ENCODE measurements at regions not wholly inside any gene's neighbourhood (a gene's known extent, or its start where the extent isn't known, plus 50 kb on each side); places are given as distances from the start of the nearest gene placed in this dataset.

DNA sequence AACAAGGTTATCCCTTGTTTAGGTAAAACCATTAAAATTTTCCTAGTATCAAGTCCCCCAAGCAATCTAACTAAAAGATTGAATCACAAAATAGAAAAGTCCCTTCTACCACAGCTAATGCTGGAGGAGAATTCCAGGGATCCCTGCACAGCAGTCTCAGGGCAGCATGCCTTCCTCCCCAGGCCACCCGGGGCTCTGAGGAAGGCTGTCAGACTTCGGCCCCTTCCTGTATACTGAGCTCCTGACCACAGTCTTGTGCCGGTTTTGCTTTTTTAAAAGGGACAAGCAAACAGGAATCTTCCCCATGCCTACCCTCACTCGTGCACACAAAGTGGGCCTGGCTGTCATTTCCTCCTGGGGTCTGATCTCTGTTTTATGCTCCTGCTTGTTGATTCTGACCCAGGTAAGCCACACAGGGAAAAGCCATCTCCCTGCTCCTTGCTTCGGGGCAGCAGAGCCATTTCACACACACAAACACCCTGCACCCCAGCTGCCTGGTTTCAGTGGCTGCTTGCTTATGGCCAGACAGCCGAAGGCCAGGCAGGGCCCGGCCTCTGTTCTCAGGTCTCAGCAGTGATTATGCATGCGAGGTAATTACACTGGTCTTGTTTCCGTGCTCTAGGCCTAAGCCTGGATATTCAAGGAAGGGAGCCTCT is 211.9 kb downstream of the NXNL2 start:
- intact Hi-C loops (cut with micrococcal nuclease) = no loop called here
- POLR2A ChIA-PET = no interaction called here
- Histone ChIP-seq H3K27me3 (replicated peaks in 1 of 4; ENCODE audit: control extremely low read depth in 1 of 4, control insufficient read depth in 3 of 4, insufficient read depth in 4 of 4, low read length in 3 of 4) (peaks cover 0 to 8% (median 0%) of the 10 kb centered on the region in 4 experiments), H2AFZ (ENCODE audit: insufficient read depth, low read depth, low read length, poor library complexity, severe bottlenecking) (no peak overlapping the region), H3K9me3 (ENCODE audit: control extremely low read depth in 1 of 3, control insufficient read depth in 2 of 3, insufficient read depth in 1 of 3, low read length in 2 of 3) (peaks cover 0 to 6% (median 0%) of the 10 kb centered on the region in 3 donors), H4K20me1 (ENCODE audit: control insufficient read depth, insufficient read depth, low read length, poor library complexity, severe bottlenecking) (no peaks in the 10 kb centered on the region), H3K4me1 (ENCODE audit: control insufficient read depth in 2 of 2, insufficient read depth in 2 of 2, low read length in 2 of 2) (no peaks in the 10 kb centered on the region), H3K4me3 (ENCODE audit: control extremely low read depth in 1 of 5, extremely low read depth in 1 of 5, insufficient read depth in 1 of 5, low read depth in 2 of 5, low read length in 4 of 5) (no peak overlapping the region), H3K4me2 (replicated peaks; ENCODE audit: low read depth, low read length, poor library complexity, severe bottlenecking) (no peak overlapping the region), H3K9ac (ENCODE audit: low read length) (no peak overlapping the region), H3K27ac (ENCODE audit: low read length in 2 of 2) (no peak overlapping the region), H3K79me2 (ENCODE audit: control insufficient read depth, insufficient read depth, low read length) (no peaks in the 10 kb centered on the region), H3K36me3 (replicated peaks in 1 of 2; ENCODE audit: control extremely low read depth in 1 of 2, control insufficient read depth in 1 of 2, extremely low read depth in 1 of 2, insufficient read depth in 2 of 2, low read length in 1 of 2) (no peaks in the 10 kb centered on the region)
- ATAC-seq (ENCODE audit: low read depth) (no peak), DNase-seq (no peak)
- H3K9me3 Mint-ChIP-seq (ENCODE audit: insufficient read depth) = no peaks in the 10 kb centered on the region
- peaks cover 12% of the 10 kb centered on the region for H3K27me3 Mint-ChIP-seq
- TF ChIP-seq CTCF (IDR thresholded peaks at IDR 0.05) (no peak), EZH2 (IDR thresholded peaks at IDR 0.05; ENCODE audit: borderline replicate concordance, insufficient read depth, low read depth, low read length, poor library complexity, severe bottlenecking) (no peak)
- no peak overlapping the region for H3K27ac Mint-ChIP-seq
- CTCF ChIA-PET = no interaction called here
- no peak overlapping the region for H3K4me3 Mint-ChIP-seq
- H3K4me1 Mint-ChIP-seq = no peaks in the 10 kb centered on the region
- 72% methylated on average over 8 of the region's 9 CpGs for WGBS (ENCODE audit: insufficient coverage)

GRCh38 chr9:88747768-88748167 is 212.8 kb downstream of the NXNL2 start:
- no peaks in the 10 kb centered on the region for H4K20me1 ChIP-seq (ENCODE audit: control insufficient read depth, insufficient read depth, low read length, poor library complexity, severe bottlenecking)
- H3K79me2 ChIP-seq (ENCODE audit: control insufficient read depth, insufficient read depth, low read length) = no peaks in the 10 kb centered on the region
- no peak overlapping the region for H3K4me2 ChIP-seq (replicated peaks; ENCODE audit: low read depth, low read length, poor library complexity, severe bottlenecking)
- CTCF ChIA-PET = no interaction called here
- POLR2A ChIA-PET = no interaction called here
- H3K36me3 ChIP-seq (replicated peaks in 1 of 2; ENCODE audit: control extremely low read depth in 1 of 2, control insufficient read depth in 1 of 2, extremely low read depth in 1 of 2, insufficient read depth in 2 of 2, low read length in 1 of 2) = no peaks in the 10 kb centered on the region
- TF ChIP-seq CTCF (IDR thresholded peaks at IDR 0.05) (no peak), EZH2 (IDR thresholded peaks at IDR 0.05; ENCODE audit: borderline replicate concordance, insufficient read depth, low read depth, low read length, poor library complexity, severe bottlenecking) (no peak)
- H3K4me3 ChIP-seq (ENCODE audit: control extremely low read depth in 1 of 5, extremely low read depth in 1 of 5, insufficient read depth in 1 of 5, low read depth in 2 of 5, low read length in 4 of 5) = no peak overlapping the region
- Mint-ChIP-seq H3K4me1 (no peaks in the 10 kb centered on the region), H3K4me3 (no peak overlapping the region), H3K27ac (no peak overlapping the region), H3K27me3 (peaks cover 12% of the 10 kb centered on the region), H3K9me3 (ENCODE audit: insufficient read depth) (no peaks in the 10 kb centered on the region)
- H3K4me1 ChIP-seq (ENCODE audit: control insufficient read depth in 2 of 2, insufficient read depth in 2 of 2, low read length in 2 of 2) = no peaks in the 10 kb centered on the region
- WGBS (ENCODE audit: insufficient coverage) = 100% methylated on average over 2 of the region's 5 CpGs
- peaks cover 0 to 10% (median 0%) of the 10 kb centered on the region in 3 donors for H3K9me3 ChIP-seq (ENCODE audit: control extremely low read depth in 1 of 3, control insufficient read depth in 2 of 3, insufficient read depth in 1 of 3, low read length in 2 of 3)
- H3K27me3 ChIP-seq (replicated peaks in 1 of 4; ENCODE audit: control extremely low read depth in 1 of 4, control insufficient read depth in 3 of 4, insufficient read depth in 4 of 4, low read length in 3 of 4) = peaks cover 0 to 3% (median 0%) of the 10 kb centered on the region in 4 experiments
- H2AFZ ChIP-seq (ENCODE audit: insufficient read depth, low read depth, low read length, poor library complexity, severe bottlenecking) = no peak overlapping the region
- H3K9ac ChIP-seq (ENCODE audit: low read length) = no peak overlapping the region
- no peak for DNase-seq
- H3K27ac ChIP-seq (ENCODE audit: low read length in 2 of 2) = no peak overlapping the region
- intact Hi-C loops (cut with micrococcal nuclease) = no loop called here
- no peak for ATAC-seq (ENCODE audit: low read depth)

All from B cell (primary cell).